ENCODE measurements at regions not wholly inside any gene's neighbourhood (a gene's known extent, or its start where the extent isn't known, plus 50 kb on each side); places are given as distances from the start of the nearest gene placed in this dataset.

DNA sequence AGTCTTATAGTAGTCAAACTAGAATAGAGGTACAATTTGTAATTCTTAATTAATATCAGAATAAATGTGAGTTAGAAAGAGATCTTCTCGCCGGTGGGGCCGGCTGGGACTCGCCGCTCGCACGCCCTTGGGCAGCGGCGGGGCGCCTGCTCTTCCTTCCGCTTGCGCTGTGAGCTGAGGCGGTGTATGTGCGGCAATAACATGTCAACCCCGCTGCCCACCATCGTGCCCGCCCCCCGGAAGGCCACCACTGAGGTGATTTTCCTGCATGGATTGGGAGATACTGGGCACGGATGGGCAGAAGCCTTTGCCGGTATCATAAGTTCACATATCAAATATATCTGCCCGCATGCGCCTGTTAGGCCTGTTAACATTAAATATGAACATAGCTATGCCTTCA is 123.7 kb upstream of the OGFRL1 start:
- Histone ChIP-seq H3K4me1 (ENCODE audit: control insufficient read depth, insufficient read depth, low read length) (no peaks in the 10 kb centered on the region), H3K36me3 (ENCODE audit: control insufficient read depth, insufficient read depth, low read length) (no peaks in the 10 kb centered on the region), H3K4me3 (ENCODE audit: low read depth in 2 of 2, low read length in 2 of 2) (no peak overlapping the region), H3K27me3 (ENCODE audit: control insufficient read depth, insufficient read depth, low read length) (0 out of 2 replicates have a peak, but pooled peaks cover 2% of the 10 kb centered on the region), H3K9me3 (ENCODE audit: control insufficient read depth, insufficient read depth, low read depth, low read length) (no peaks in the 10 kb centered on the region), H3K27ac (ENCODE audit: low read length) (no peak overlapping the region)
- ATAC-seq (no peak), DNase-seq (ENCODE audit: low read depth, low spot score) (no peak)
- no peak for TF ChIP-seq CTCF (IDR thresholded peaks at IDR 0.05)
- no peak for TF ChIP-seq POLR2AphosphoS5 (IDR thresholded peaks at IDR 0.05; ENCODE audit: low read depth, low read length)
- no peak for TF ChIP-seq TCF7L2 (IDR thresholded peaks at IDR 0.05; ENCODE audit: low read depth, low read length)
- no peak for TF ChIP-seq REST (IDR thresholded peaks at IDR 0.05; ENCODE audit: insufficient read depth in 1 of 2, low read depth in 2 of 2, low read length in 1 of 2)
- TF ChIP-seq SIN3A (IDR thresholded peaks at IDR 0.05; ENCODE audit: borderline replicate concordance, insufficient read depth, low read depth, low read length): no peak
- BruUV-seq (replicated peaks): no TSS peak
- ChIA-PET CTCF (no interaction called here), POLR2A (no interaction called here)
- in situ Hi-C loops (cut with HindIII; ENCODE audit: low pct_unique_long_range_greater_than_20kb, low sequenced_read_pairs) (no loop called here), intact Hi-C loops (cut with micrococcal nuclease; ENCODE audit: unreplicated experiment) (no loop called here)

DNA sequence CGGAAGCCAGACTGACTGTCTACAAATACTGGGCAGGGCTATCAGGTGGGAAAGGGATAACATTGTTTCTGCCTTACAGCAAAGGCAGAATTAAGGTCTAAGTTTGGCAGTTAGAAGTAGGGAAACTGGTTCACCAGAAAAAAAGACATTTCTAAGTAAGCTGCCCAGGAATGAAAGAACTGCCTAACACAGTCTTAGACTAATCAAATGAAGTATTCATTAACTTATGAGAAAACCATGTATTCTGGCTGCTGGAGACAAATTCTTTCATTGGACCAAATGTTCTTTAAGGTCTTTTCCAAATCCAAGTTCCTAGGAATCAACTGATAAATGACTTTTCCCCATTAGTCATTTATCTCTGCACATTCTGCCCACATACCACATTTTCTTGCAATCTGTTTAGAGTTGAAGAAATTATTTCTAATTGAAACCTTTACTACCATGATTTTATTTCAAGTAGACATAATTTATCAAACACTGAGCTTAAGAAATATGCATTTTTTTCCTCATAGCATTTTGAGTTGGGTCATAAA is 120.3 kb upstream of the OGFRL1 start:
- ChIA-PET POLR2A (no interaction called here), CTCF (no interaction called here)
- intact Hi-C loops (cut with micrococcal nuclease; ENCODE audit: unreplicated experiment) (no loop called here), in situ Hi-C loops (cut with HindIII; ENCODE audit: low pct_unique_long_range_greater_than_20kb, low sequenced_read_pairs) (no loop called here)
- Histone ChIP-seq H3K27me3 (ENCODE audit: control insufficient read depth, insufficient read depth, low read length) (0 out of 2 replicates have a peak, but pooled peaks cover 4% of the 10 kb centered on the region), H3K4me3 (ENCODE audit: low read depth in 2 of 2, low read length in 2 of 2) (no peak overlapping the region), H3K9me3 (ENCODE audit: control insufficient read depth, insufficient read depth, low read depth, low read length) (no peaks in the 10 kb centered on the region), H3K4me1 (ENCODE audit: control insufficient read depth, insufficient read depth, low read length) (no peaks in the 10 kb centered on the region), H3K27ac (ENCODE audit: low read length) (no peak overlapping the region), H3K36me3 (ENCODE audit: control insufficient read depth, insufficient read depth, low read length) (no peaks in the 10 kb centered on the region)
- no TSS peak for BruUV-seq (replicated peaks)
- DNase-seq (ENCODE audit: low read depth, low spot score): no peak
- TF ChIP-seq SIN3A (IDR thresholded peaks at IDR 0.05; ENCODE audit: borderline replicate concordance, insufficient read depth, low read depth, low read length) (no peak), CTCF (IDR thresholded peaks at IDR 0.05) (no peak), REST (IDR thresholded peaks at IDR 0.05; ENCODE audit: insufficient read depth in 1 of 2, low read depth in 2 of 2, low read length in 1 of 2) (no peak), TCF7L2 (IDR thresholded peaks at IDR 0.05; ENCODE audit: low read depth, low read length) (no peak), POLR2AphosphoS5 (IDR thresholded peaks at IDR 0.05; ENCODE audit: low read depth, low read length) (no peak)
- ATAC-seq: no peak
